ENCODE measurements at regions not wholly inside any gene's neighbourhood (a gene's known extent, or its start where the extent isn't known, plus 50 kb on each side); places are given as distances from the start of the nearest gene placed in this dataset.

DNA sequence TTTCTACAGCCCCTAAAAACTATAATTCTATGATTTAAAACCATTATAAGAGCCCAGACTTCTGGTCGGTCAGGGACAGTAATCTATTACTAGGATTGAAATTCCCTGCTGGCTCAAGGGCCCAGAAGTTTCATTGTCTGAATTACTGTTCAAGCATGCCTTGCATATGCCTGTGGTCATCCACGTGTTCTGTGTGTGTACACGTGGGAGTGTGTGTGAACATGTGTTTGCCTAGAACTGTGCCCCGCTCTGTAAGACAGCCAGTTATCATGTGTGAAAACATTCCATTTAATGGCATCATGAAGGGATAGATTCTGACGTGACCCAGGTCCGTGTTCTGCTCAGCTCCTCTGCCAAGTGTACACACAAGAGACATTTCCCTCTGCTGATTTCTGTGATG, 189.3 kb upstream of the NECTIN1 start:
- Histone ChIP-seq H3K4me2 (ENCODE audit: low read length) (no peak overlapping the region), H3K9ac (ENCODE audit: low read length) (no peak overlapping the region), H3K27me3 (ENCODE audit: insufficient read depth, low read length) (peaks cover 23% of the 10 kb centered on the region), H3K27ac (ENCODE audit: low read depth, low read length) (no peak overlapping the region), H3K79me2 (ENCODE audit: insufficient read depth, low read length) (no peaks in the 10 kb centered on the region), H3K9me3 (ENCODE audit: insufficient read depth, low read depth, low read length) (no peaks in the 10 kb centered on the region), H4K20me1 (ENCODE audit: insufficient read depth, low read length) (no peaks in the 10 kb centered on the region), H3K36me3 (ENCODE audit: insufficient read depth, low read length) (no peaks in the 10 kb centered on the region), H3K4me3 (ENCODE audit: insufficient read depth, low read depth, low read length) (no peak overlapping the region), H3K4me1 (ENCODE audit: insufficient read depth, low read length) (no peaks in the 10 kb centered on the region), H2AFZ (ENCODE audit: low read depth, low read length) (no peak overlapping the region)
- FAIRE-seq = no peak
- Mint-ChIP-seq H3K27me3 (ENCODE audit: low read depth, unreplicated experiment) (peaks cover 64% of the 10 kb centered on the region), H3K4me1 (ENCODE audit: low read depth, unreplicated experiment) (no peaks in the 10 kb centered on the region), H3K36me3 (ENCODE audit: low read depth, unreplicated experiment) (peaks cover 2% of the 10 kb centered on the region), H3K4me3 (ENCODE audit: unreplicated experiment) (no peak overlapping the region), H3K9me3 (ENCODE audit: unreplicated experiment) (peaks cover 23% of the 10 kb centered on the region), H3K27ac (ENCODE audit: unreplicated experiment) (no peak overlapping the region)
- no peak for DNase-seq (ENCODE audit: low read depth)
- TF ChIP-seq CTCF (IDR thresholded peaks at IDR 0.05; ENCODE audit: insufficient read depth, low read depth, low read length) (no peak), EZH2 (IDR thresholded peaks at IDR 0.05; ENCODE audit: insufficient read depth, low read length) (no peak)

GRCh38 chr11:119916568-119916967, 187.6 kb upstream of the NECTIN1 start:
- no peak overlapping the region for H3K27ac Mint-ChIP-seq (ENCODE audit: unreplicated experiment)
- Histone ChIP-seq H3K4me3 (ENCODE audit: insufficient read depth, low read depth, low read length) (no peak overlapping the region), H3K27me3 (ENCODE audit: insufficient read depth, low read length) (peaks cover 18% of the 10 kb centered on the region), H3K4me1 (ENCODE audit: insufficient read depth, low read length) (no peaks in the 10 kb centered on the region), H4K20me1 (ENCODE audit: insufficient read depth, low read length) (no peaks in the 10 kb centered on the region), H3K36me3 (ENCODE audit: insufficient read depth, low read length) (no peaks in the 10 kb centered on the region), H3K79me2 (ENCODE audit: insufficient read depth, low read length) (no peaks in the 10 kb centered on the region), H3K9ac (ENCODE audit: low read length) (no peak overlapping the region), H3K27ac (ENCODE audit: low read depth, low read length) (no peak overlapping the region), H3K4me2 (ENCODE audit: low read length) (no peak overlapping the region), H3K9me3 (ENCODE audit: insufficient read depth, low read depth, low read length) (no peaks in the 10 kb centered on the region), H2AFZ (ENCODE audit: low read depth, low read length) (no peak overlapping the region)
- H3K4me1 Mint-ChIP-seq (ENCODE audit: low read depth, unreplicated experiment) = no peaks in the 10 kb centered on the region
- peaks cover 55% of the 10 kb centered on the region for H3K27me3 Mint-ChIP-seq (ENCODE audit: low read depth, unreplicated experiment)
- H3K9me3 Mint-ChIP-seq (ENCODE audit: unreplicated experiment) = peaks cover 18% of the 10 kb centered on the region
- no peak for DNase-seq (ENCODE audit: low read depth)
- H3K36me3 Mint-ChIP-seq (ENCODE audit: low read depth, unreplicated experiment) = no peaks in the 10 kb centered on the region
- no peak for TF ChIP-seq EZH2 (IDR thresholded peaks at IDR 0.05; ENCODE audit: insufficient read depth, low read length)
- TF ChIP-seq CTCF (IDR thresholded peaks at IDR 0.05; ENCODE audit: insufficient read depth, low read depth, low read length) = no peak
- no peak for FAIRE-seq
- no peak overlapping the region for H3K4me3 Mint-ChIP-seq (ENCODE audit: unreplicated experiment)

GRCh38 chr11:119912229-119912628, 183.2 kb upstream of the NECTIN1 start:
- FAIRE-seq = no peak
- H3K27ac ChIP-seq (ENCODE audit: low read depth, low read length) = no peak overlapping the region
- no peak overlapping the region for H3K9ac ChIP-seq (ENCODE audit: low read length)
- H3K4me3 Mint-ChIP-seq (ENCODE audit: unreplicated experiment) = no peak overlapping the region
- peaks cover 18% of the 10 kb centered on the region for H3K9me3 Mint-ChIP-seq (ENCODE audit: unreplicated experiment)
- no peak overlapping the region for H3K4me2 ChIP-seq (ENCODE audit: low read length)
- no peaks in the 10 kb centered on the region for H3K36me3 Mint-ChIP-seq (ENCODE audit: low read depth, unreplicated experiment)
- H3K27me3 ChIP-seq (ENCODE audit: insufficient read depth, low read length) = no peaks in the 10 kb centered on the region
- H3K79me2 ChIP-seq (ENCODE audit: insufficient read depth, low read length) = no peaks in the 10 kb centered on the region
- no peak overlapping the region for H3K4me3 ChIP-seq (ENCODE audit: insufficient read depth, low read depth, low read length)
- H4K20me1 ChIP-seq (ENCODE audit: insufficient read depth, low read length) = no peaks in the 10 kb centered on the region
- no peaks in the 10 kb centered on the region for H3K36me3 ChIP-seq (ENCODE audit: insufficient read depth, low read length)
- DNase-seq (ENCODE audit: low read depth) = no peak
- TF ChIP-seq CTCF (IDR thresholded peaks at IDR 0.05; ENCODE audit: insufficient read depth, low read depth, low read length) = no peak
- TF ChIP-seq EZH2 (IDR thresholded peaks at IDR 0.05; ENCODE audit: insufficient read depth, low read length) = no peak
- H3K4me1 ChIP-seq (ENCODE audit: insufficient read depth, low read length) = no peaks in the 10 kb centered on the region
- no peaks in the 10 kb centered on the region for H3K9me3 ChIP-seq (ENCODE audit: insufficient read depth, low read depth, low read length)
- no peak overlapping the region for H3K27ac Mint-ChIP-seq (ENCODE audit: unreplicated experiment)
- H3K27me3 Mint-ChIP-seq (ENCODE audit: low read depth, unreplicated experiment) = peaks cover 59% of the 10 kb centered on the region
- no peaks in the 10 kb centered on the region for H3K4me1 Mint-ChIP-seq (ENCODE audit: low read depth, unreplicated experiment)
- H2AFZ ChIP-seq (ENCODE audit: low read depth, low read length) = no peak overlapping the region

Data from astrocyte (in vitro differentiated cells and primary cell).